K562 (cell line): ENCODE measurements at regions not wholly inside any gene's neighbourhood (a gene's known extent, or its start where the extent isn't known, plus 50 kb on each side); places are given as distances from the start of the nearest gene placed in this dataset.

Experiments
- ATAC-seq: fragments of 200-7000 bp; cut with Tn5 transposase; 3 replicates; pipeline ENCODE4 v1.9.1; 2020; ENCODE audit warnings: moderate library complexity
- BruUV-seq: library from RNA; stranded (reverse); fragments of 400-500 nt; replicated peaks from 2 replicates; lab custom pipeline; 2021; lab: Mats Ljungman, UMichigan
- CTCF ChIA-PET: fragments of 300-600 bp; formaldehyde crosslinking; extraction: SDS; loops from one replicate; lab custom pipeline; 2021; ENCODE audit warnings: low intra/inter-chr PET ratio; lab: Yijun Ruan, JAX
- POLR2A ChIA-PET: fragments of 300-600, 350-650 bp; sonication (Branson Sonifier 250); formaldehyde crosslinking; extraction: SDS; loops from one replicate; lab custom pipeline; 2021; ENCODE audit warnings: antibody characterized with exemption, inconsistent platforms; lab: Yijun Ruan, JAX
- DNase-seq, 4 experiments: peaks; one replicate each; pipeline versions ENCODE4 v3.0.0 to v3.0.0-alpha.2; 2011 to 2018; ENCODE audit warnings: low spot score in 3 of 4, mixed read lengths in 3 of 4; ENCODE audit errors: extremely low read depth in 1 of 4
- FAIRE-seq: peaks from 2 replicates; lab custom pipeline; 2011; peaks lifted over from hg19 to GRCh38; lab: Jason Lieb, UNC
- H2AFZ ChIP-seq: 2 replicates; pipeline ENCODE4 v1.6.0; 2011; ENCODE audit warnings: low read depth, low read length, control low read depth, inconsistent platforms
- H3K27ac ChIP-seq: fragments of 200-600 bp; 3 replicates; pipeline ENCODE4 v1.8.0; 2011; ENCODE audit warnings: low read depth, mild to moderate bottlenecking, control low read depth, inconsistent platforms, low read length, moderate library complexity, mixed read lengths; ENCODE audit errors: extremely low read depth
- H3K27me3 ChIP-seq, 2 experiments: fragments of 300-600 bp in 1 of 2; 2 replicates in 1 of 2; 3 replicates in 1 of 2; pipeline versions ENCODE4 v1.6.0 to v1.8.0; 2011; ENCODE audit warnings: inconsistent platforms in 2 of 2, low read length in 2 of 2, mild to moderate bottlenecking in 1 of 2, mixed read lengths in 1 of 2, moderate library complexity in 1 of 2; ENCODE audit not compliant: control insufficient read depth in 2 of 2, insufficient read depth in 2 of 2
- H3K36me3 ChIP-seq: fragments of 300-600 bp; 3 replicates; pipeline ENCODE4 v1.8.0; 2011; ENCODE audit warnings: mild to moderate bottlenecking, low read length, inconsistent platforms; ENCODE audit not compliant: control insufficient read depth, insufficient read depth
- H3K4me1 ChIP-seq, 2 experiments: fragments of 200-600 bp in 1 of 2; replicated peaks in 1 of 2; 2 replicates in 1 of 2; 3 replicates in 1 of 2; pipeline versions ENCODE4 v1.5.1 to v1.8.0; 2011; ENCODE audit warnings: inconsistent platforms in 2 of 2, low read length in 2 of 2, mild to moderate bottlenecking in 1 of 2, mixed read lengths in 1 of 2, moderate library complexity in 1 of 2; ENCODE audit not compliant: control insufficient read depth in 2 of 2, insufficient read depth in 2 of 2
- H3K4me2 ChIP-seq: 2 replicates; pipeline ENCODE4 v1.6.1; 2011; ENCODE audit warnings: low read length, control low read depth, inconsistent platforms, mixed read lengths; ENCODE audit not compliant: insufficient read depth
- H3K4me3 ChIP-seq: fragments of 200-600 bp; sonication (generic), shearing (Covaris generic); 2 replicates; pipeline ENCODE4 v1.5.1; 2016; ENCODE audit warnings: control low read depth, inconsistent platforms
- H3K79me2 ChIP-seq: fragments of 200-600 bp; 3 replicates; pipeline ENCODE4 v1.8.0; 2011; ENCODE audit warnings: low read length, inconsistent platforms; ENCODE audit not compliant: control insufficient read depth, insufficient read depth
- H3K9ac ChIP-seq, 2 experiments: 2 replicates each; pipeline versions ENCODE4 v1.6.0 to v1.6.1; 2011; ENCODE audit warnings: low read depth in 2 of 2, low read length in 2 of 2, control low read depth in 1 of 2, inconsistent platforms in 1 of 2, mild to moderate bottlenecking in 1 of 2, mixed read lengths in 1 of 2; ENCODE audit not compliant: insufficient read depth in 1 of 2
- H3K9me1 ChIP-seq: one replicate; pipeline ENCODE4 v1.6.0; 2011; ENCODE audit warnings: inconsistent platforms, mild to moderate bottlenecking, low read length, moderate library complexity; ENCODE audit not compliant: control insufficient read depth, insufficient read depth
- H3K9me3 ChIP-seq: replicated peaks from 2 replicates; pipeline ENCODE4 v1.5.1; 2011; ENCODE audit warnings: low read depth, low read length, inconsistent platforms; ENCODE audit not compliant: control insufficient read depth, insufficient read depth
- H4K20me1 ChIP-seq: replicated peaks from 2 replicates; pipeline ENCODE4 v1.6.1; 2011; ENCODE audit warnings: low read length, inconsistent platforms, mixed read lengths; ENCODE audit not compliant: control insufficient read depth, insufficient read depth
- CCAR2 ChIP-seq: fragments of 200-400 bp; formaldehyde crosslinking; IDR thresholded peaks from 2 replicates; pipeline ENCODE4 v1.6.1; 2017; ENCODE audit warnings: mild to moderate bottlenecking, low read depth, low read length
- CTCF ChIP-seq, 3 experiments: IDR thresholded peaks in 2 of 3; conservative IDR thresholded peaks in 1 of 3; 2 replicates each; pipeline ENCODE4 v1.5.1; 2011 to 2012; ENCODE audit warnings: low read length in 3 of 3, mild to moderate bottlenecking in 3 of 3, control low read depth in 2 of 3, improper control_type of control experiment in 1 of 3, inconsistent platforms in 1 of 3, low read depth in 1 of 3, mixed read lengths in 1 of 3, moderate library complexity in 1 of 3; ENCODE audit not compliant: insufficient read depth in 2 of 3
- RAD21 ChIP-seq, 2 experiments: fragments of 250-450 bp in 1 of 2; fragments of 450-650 bp in 1 of 2; sonication (Bioruptor Pico) in 1 of 2; formaldehyde crosslinking in 1 of 2; IDR thresholded peaks in 1 of 2; conservative IDR thresholded peaks in 1 of 2; 2 replicates each; pipeline versions ENCODE4 v1.4.0 to v1.8.0; 2020 to 2022; ENCODE audit warnings: mild to moderate bottlenecking in 2 of 2, moderate library complexity in 1 of 2
- RB1 ChIP-seq: fragments of 450-650 bp; IDR thresholded peaks from 2 replicates; pipeline ENCODE4 v1.6.1; 2017; ENCODE audit warnings: low read depth, mild to moderate bottlenecking
- SMC3 ChIP-seq: conservative IDR thresholded peaks from 2 replicates; pipeline ENCODE4 v1.6.1; 2011; ENCODE audit warnings: low read depth, low read length, improper control_type of control experiment; ENCODE audit not compliant: insufficient read depth
- YY1 ChIP-seq, 3 experiments: IDR thresholded peaks; 2 replicates each; pipeline ENCODE4 v1.6.1; 2011; ENCODE audit warnings: low read length in 2 of 3, mild to moderate bottlenecking in 2 of 3, moderate library complexity in 2 of 3, borderline replicate concordance in 1 of 3, control low read depth in 1 of 3, low read depth in 1 of 3; ENCODE audit not compliant: insufficient read depth in 3 of 3, insufficient replicate concordance in 2 of 3, control insufficient read depth in 1 of 3, insufficient read length in 1 of 3; ENCODE audit errors: extremely low read depth in 1 of 3
- WGBS: fragments of 100-300 bp; shearing (Covaris generic); methylation state at CpG from one replicate; pipeline ENCODE4 v1.1.6; 2016; ENCODE audit warnings: low coverage, mixed read lengths; ENCODE audit not compliant: insufficient coverage; ENCODE audit errors: missing lambda C conversion rate; 5-methylcytosine and 5-hydroxymethylcytosine counted together
- in situ Hi-C: fragments of 300-500 bp; cut with MboI; formaldehyde crosslinking; loops from 4 replicates; pipeline ENCODE4 v1.15.0; 2018; ENCODE audit warnings: inconsistent platforms, mixed read lengths
- intact Hi-C: fragments of 100-400 bp; cut with micrococcal nuclease; formaldehyde crosslinking; loops from 2 replicates; pipeline ENCODE4 v1.14.2; 2022

GRCh38 chr20:16819483-16819882 is 71.3 kb downstream of the OTOR start (continued):
- TF ChIP-seq CCAR2, result no peak
- TF ChIP-seq, all 486 proteins: peak for 0

- peak; percentile 36 to 87 (median 59) for TF ChIP-seq YY1 (IDR thresholded peaks at IDR 0.05; ENCODE audit: borderline replicate concordance in 1 of 3, control insufficient read depth in 1 of 3, extremely low read depth in 1 of 3, insufficient read depth in 3 of 3, insufficient read length in 1 of 3, insufficient replicate concordance in 2 of 3, low read depth in 1 of 3, low read length in 2 of 3)
- peak; percentile 17 to 52; a peak in 3 of 4 replicates for TF ChIP-seq RAD21 (CRISPR knock-in tag; conservative IDR thresholded peaks at IDR 0.05 in 1 of 2, IDR thresholded peaks at IDR 0.05 in 1 of 2)
- no peak for TF ChIP-seq RB1
- TF ChIP-seq CTCF (IDR thresholded peaks at IDR 0.05 in 2 of 3, conservative IDR thresholded peaks at IDR 0.05 in 1 of 3; ENCODE audit: insufficient read depth in 2 of 3, low read depth in 1 of 3, low read length in 3 of 3), result peak; percentile 62 to 73 (median 71)
- TF ChIP-seq SMC3, result peak; percentile 23; the same call in 1 of the 2 replicates
- TF ChIP-seq, all 486 proteins: peak for 4
- Histone ChIP-seq H3K79me2 (no peaks in the 10 kb centered on the region), H3K4me1 (no peaks in the 10 kb centered on the region; a peak in 1 of 5 replicates), H4K20me1 (no peaks in the 10 kb centered on the region), H2AFZ (no peak overlapping the region), H3K27me3 (no peaks in the 10 kb centered on the region), H3K9me3 (no peaks in the 10 kb centered on the region), H3K4me3 (no peak overlapping the region), H3K9ac (no peak overlapping the region), H3K9me1 (no peaks in the 10 kb centered on the region), H3K27ac (no peak overlapping the region), H3K36me3 (no peaks in the 10 kb centered on the region), H3K4me2 (no peak overlapping the region)
- POLR2A ChIA-PET, result interaction anchor here (1.0 kb wide), 1 partner anchor 15 kb away, joined by 3 read pairs; no protein-coding TSS in a partner anchor
- in situ Hi-C loops, result no loop called here
- ATAC-seq, result peak; percentile 74
- CTCF ChIA-PET, result interaction anchor here (0.7 to 2.1 kb wide), 3 partner anchors 17 to 1204 kb away, joined by 3 to 6 read pairs (median 4); no protein-coding TSS in a partner anchor
- no TSS peak for BruUV-seq
- WGBS, result 2% methylated on average over 7 of the region's 10 CpGs
- FAIRE-seq, result no peak
- DNase-seq, result peak; percentile 28 to 36 (median 31)
- intact Hi-C loops, result loop anchor here (1.0 kb wide), 1 partner anchor 17 kb away; no protein-coding TSS in a partner anchor
Measured at GRCh38 chr20:16821211-16822089, 73.3 kb downstream of the OTOR start.
